ENCODE measurements at regions not wholly inside any gene's neighbourhood (a gene's known extent, or its start where the extent isn't known, plus 50 kb on each side); places are given as distances from the start of the nearest gene placed in this dataset.
A peak's percentile ranks its signal among the peaks of the same experiment; 100 is the strongest.

DNA sequence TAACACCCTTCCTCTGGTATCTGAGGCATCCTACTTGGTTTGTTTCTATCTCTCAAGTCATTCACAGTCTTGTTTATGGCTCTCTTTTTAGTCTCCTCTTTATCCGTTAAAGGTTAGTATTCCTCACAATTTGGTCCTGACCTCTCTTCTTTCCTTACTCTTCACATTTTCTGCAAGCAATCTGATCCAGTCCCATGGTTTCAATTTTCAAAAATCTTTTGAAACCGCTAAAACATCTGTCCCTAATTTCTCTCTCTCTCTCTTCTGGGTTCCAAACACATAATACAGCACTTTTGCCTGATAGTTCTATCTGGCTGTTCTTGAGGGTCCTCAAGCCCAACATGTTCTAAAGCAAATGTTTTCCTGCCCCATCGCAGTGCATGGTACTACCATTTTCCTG, 149.0 kb downstream of the SERPINI1 start:
- H3K9me3 Mint-ChIP-seq (ENCODE audit: low read depth) = no peaks in the 10 kb centered on the region
- H3K4me3 Mint-ChIP-seq = no peak overlapping the region
- H3K36me3 Mint-ChIP-seq = no peaks in the 10 kb centered on the region
- DNase-seq (no peak), ATAC-seq (no peak)
- peaks cover 2% of the 10 kb centered on the region for H3K4me1 Mint-ChIP-seq
- H3K27ac Mint-ChIP-seq = no peak overlapping the region
- peaks cover 19% of the 10 kb centered on the region for H3K27me3 Mint-ChIP-seq
- CTCF ChIA-PET = no interaction called here

DNA sequence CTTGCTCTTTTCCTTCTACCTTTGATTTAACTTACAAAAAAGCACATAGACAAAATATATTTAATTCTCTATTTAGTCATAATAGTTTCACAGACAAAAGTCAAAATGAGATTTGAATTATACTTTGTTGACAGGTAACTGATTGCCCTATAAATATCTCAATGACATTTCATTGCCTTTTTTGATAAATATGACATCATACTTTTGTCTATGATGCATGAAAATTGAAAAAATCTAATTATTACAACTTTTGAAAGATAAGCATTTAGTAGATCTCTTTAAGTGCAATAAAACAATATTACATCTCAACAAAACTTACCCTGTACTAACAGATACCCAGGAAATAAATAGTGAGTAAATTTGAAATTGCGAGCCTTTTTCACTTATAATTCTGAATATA, 147.9 kb downstream of the SERPINI1 start:
- CTCF ChIA-PET = no interaction called here
- H3K9me3 Mint-ChIP-seq (ENCODE audit: low read depth) = no peaks in the 10 kb centered on the region
- no peak overlapping the region for H3K27ac Mint-ChIP-seq
- no peak overlapping the region for H3K4me3 Mint-ChIP-seq
- H3K36me3 Mint-ChIP-seq = no peaks in the 10 kb centered on the region
- no peak for ATAC-seq
- H3K4me1 Mint-ChIP-seq = peaks cover 2% of the 10 kb centered on the region
- peaks cover 19% of the 10 kb centered on the region for H3K27me3 Mint-ChIP-seq
- no peak for DNase-seq

- CTCF ChIA-PET = interaction anchor here (0.6 to 2.7 kb wide), 7 partner anchors 21 to 502 kb away, joined by 3 to 30 read pairs (median 3); partner anchors contain the start of gene ZBBX
- H3K4me1 Mint-ChIP-seq = peaks cover 2% of the 10 kb centered on the region
- DNase-seq (no peak), ATAC-seq (peak; percentile 42)
- H3K36me3 Mint-ChIP-seq = no peaks in the 10 kb centered on the region
- peaks cover 22% of the 10 kb centered on the region for H3K27me3 Mint-ChIP-seq
- no peak overlapping the region for H3K27ac Mint-ChIP-seq
- no peak overlapping the region for H3K4me3 Mint-ChIP-seq
- no peaks in the 10 kb centered on the region for H3K9me3 Mint-ChIP-seq (ENCODE audit: low read depth)
Measured at GRCh38 chr3:167882057-167882667, 146.6 kb downstream of the SERPINI1 start.

DNA sequence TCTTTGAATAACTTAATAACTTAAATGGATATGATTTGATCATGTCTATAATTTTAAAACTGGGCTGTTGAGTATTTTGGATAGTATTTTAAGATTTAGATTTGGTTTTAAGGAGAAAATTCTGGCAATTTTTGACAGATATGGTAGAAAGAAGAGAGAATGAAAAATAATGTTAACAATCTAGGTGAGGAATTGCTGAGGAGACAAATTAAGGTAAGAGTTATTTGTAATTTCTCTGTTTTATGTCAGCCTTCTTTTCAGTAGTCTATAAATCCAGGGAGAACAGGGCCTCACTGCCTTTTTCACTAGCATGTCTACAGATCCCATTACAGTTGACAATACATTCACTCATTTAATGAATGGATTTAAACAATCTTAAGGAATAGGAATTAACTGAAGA, 144.7 kb downstream of the SERPINI1 start:
- H3K27me3 Mint-ChIP-seq = peaks cover 22% of the 10 kb centered on the region
- H3K4me3 Mint-ChIP-seq = no peak overlapping the region
- DNase-seq (no peak), ATAC-seq (no peak)
- peaks cover 2% of the 10 kb centered on the region for H3K4me1 Mint-ChIP-seq
- CTCF ChIA-PET = no interaction called here
- H3K36me3 Mint-ChIP-seq = no peaks in the 10 kb centered on the region
- no peak overlapping the region for H3K27ac Mint-ChIP-seq
- H3K9me3 Mint-ChIP-seq (ENCODE audit: low read depth) = no peaks in the 10 kb centered on the region

DNA sequence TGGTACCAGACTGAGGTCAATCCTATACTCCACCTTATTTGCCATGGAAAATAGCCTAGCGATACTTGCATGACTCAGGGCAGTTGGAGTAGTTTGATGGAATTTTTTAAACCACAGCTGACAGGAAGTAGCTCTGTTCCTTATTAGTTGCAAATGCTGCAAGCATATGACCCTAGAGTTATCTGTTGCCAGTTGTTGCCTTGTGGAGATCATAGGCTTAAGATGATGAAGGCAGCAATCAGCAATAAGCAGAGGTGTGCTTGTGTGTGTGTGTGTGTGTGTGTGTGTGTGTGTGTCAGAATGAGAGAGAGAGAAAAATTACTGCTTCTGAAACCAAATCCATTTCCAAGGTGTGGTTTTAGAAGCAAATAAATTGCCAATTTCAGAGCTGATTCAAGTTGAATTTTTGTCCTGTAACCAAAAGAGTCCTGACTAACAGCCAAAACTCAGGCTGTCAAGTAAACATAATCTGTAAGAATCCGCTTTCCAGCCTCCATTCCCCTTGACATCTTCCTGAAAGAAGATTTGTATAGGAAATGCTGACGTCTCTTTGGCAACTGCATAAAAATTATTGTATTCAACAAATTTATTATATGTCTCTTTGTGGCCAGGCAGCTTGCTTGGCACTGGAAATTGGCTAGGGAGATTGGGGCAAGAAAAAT, 141.2 kb downstream of the SERPINI1 start:
- Mint-ChIP-seq H3K36me3 (no peaks in the 10 kb centered on the region), H3K27ac (no peak overlapping the region), H3K9me3 (ENCODE audit: low read depth) (no peaks in the 10 kb centered on the region), H3K4me3 (no peak overlapping the region), H3K27me3 (peaks cover 19% of the 10 kb centered on the region), H3K4me1 (peaks cover 2% of the 10 kb centered on the region)
- ATAC-seq (no peak), DNase-seq (no peak)
- CTCF ChIA-PET = no interaction called here

All from activated CD8-positive, alpha-beta memory T cell treated with anti-CD3 and anti-CD28 coated beads, Interleukin-2, amount 10 ng/mL, durations not matched to agents 7 days and 5 days (primary cell).